DMS114 treated with DMSO at 0.1 percent for 48 hours (cell line): ENCODE measurements at regions not wholly inside any gene's neighbourhood (a gene's known extent, or its start where the extent isn't known, plus 50 kb on each side); places are given as distances from the start of the nearest gene placed in this dataset.

Experiments
- DNase-seq: peaks from one replicate; lab custom pipeline; 2025; ENCODE audit not compliant: unreplicated experiment; lab: John Stamatoyannopoulos, UW

DNA sequence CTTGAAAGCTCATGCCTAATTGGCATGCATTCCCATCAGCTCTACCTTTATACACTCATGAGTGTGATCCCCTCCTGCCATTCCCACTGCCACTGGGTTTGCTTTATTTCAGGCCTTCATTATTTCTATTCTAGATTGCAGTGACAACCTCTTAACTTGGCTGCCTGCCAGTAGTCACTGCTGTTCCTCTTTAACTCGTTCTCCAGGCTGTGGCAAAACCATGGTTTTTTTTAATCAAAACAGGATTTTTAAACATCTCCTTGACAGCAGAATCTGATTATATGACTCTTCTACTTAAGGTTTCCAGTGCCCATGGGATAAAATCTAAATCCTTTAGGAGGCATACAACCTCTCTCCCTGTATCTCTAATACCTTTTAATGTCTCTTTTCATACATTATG is 223.7 kb upstream of the PCDH15 start:
- no peak for DNase-seq

- no peak for DNase-seq
These were observed 218.4 kb upstream of the PCDH15 start for GRCh38 chr10:55019439-55019838.

DNA sequence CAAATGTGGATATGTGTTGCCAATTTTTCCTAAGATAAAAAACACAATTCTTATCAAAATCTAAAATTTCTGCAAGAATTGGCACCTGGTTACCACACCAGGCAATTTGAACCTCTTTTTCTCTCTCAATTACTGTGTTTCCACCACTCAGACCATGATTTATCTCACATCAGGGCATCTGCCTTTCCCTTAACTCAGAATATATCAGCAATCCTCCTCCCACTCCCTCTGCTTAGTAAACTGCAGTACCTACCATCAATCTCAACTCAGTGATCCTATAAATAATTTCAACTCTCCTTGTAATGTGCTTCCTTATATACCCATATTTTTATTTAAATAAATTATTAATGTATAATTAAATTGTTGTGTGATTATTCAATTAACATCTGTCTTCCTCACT is 212.3 kb upstream of the PCDH15 start:
- DNase-seq, result no peak

DNA sequence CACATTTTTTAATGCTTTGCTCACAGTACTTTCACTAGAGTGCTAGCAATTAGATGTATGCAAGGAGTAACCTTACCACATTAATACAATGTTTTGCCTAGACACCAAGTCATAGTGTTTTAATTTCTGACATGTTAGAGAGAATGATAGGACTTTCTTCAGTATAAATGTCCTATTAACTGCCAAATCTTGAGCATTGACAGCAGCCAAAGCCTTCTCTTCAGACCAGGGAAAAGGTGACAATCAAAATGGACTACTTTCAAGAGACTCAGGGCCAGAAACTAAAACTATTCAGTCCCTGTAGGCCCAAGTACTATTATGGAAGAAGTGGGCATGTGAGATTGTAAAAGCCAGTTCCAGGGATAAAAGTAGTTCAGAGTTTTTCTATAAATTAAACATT is 201.4 kb upstream of the PCDH15 start:
- no peak for DNase-seq

DNA sequence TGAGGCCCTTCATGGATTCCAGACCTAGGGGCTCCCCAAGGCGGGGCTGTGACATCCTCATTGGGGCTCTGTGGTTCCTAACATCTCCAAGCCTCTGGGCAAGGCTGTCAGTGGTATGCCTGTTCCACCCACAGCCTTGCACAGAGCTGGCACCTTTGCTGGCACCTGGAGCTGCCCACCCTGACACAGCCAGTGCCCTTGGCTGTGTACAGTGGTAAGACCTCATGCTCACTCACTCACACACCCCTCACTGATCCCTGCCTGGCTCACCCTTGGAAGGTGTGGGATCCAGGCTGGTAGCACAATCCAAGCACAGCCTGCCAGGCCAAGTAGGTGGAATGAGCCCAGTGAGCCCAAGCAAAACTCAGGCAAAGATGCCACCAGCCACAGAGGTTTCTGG is 200.4 kb upstream of the PCDH15 start:
- no peak for DNase-seq

DNA sequence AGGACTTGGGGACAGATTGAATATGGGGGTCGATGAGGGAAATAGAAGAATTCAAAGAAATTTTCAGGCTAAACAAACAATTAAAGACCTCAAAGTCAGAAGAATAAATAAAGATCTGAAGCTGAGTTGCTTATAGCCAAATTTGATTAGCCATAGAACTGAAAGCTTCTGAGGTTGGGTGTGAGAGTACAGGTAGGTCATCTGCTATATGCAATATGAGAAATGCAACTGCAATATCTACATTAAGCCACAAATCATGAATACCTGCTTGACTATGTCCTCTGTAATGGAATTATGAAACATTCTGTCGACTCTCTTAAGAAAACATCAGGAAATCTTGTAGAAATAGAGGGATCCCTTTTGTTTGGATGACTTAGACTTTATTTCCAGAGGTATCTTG is 192.1 kb upstream of the PCDH15 start:
- DNase-seq, result no peak

DNA sequence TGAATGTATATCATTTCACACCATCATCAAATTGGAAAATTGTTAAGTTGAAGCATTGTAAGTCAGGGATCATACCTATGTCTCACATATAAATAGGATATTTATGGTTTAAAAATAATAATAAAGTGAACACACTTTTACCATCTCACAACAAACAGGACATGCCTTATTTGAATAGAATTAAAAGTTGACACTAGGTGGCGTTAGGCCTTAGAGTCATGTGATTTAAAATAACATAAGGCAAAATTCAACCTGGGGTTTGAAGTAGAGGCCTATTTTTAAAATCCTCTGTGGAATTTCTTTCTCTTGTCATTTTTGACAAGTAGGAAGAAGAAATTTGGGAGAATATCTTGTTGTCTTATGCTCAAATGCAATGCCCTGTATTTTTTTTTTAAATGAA is 184.7 kb upstream of the PCDH15 start:
- DNase-seq, result no peak

- DNase-seq, result no peak
These were observed 182.2 kb upstream of the PCDH15 start for GRCh38 chr10:54983255-54983654.

DNA sequence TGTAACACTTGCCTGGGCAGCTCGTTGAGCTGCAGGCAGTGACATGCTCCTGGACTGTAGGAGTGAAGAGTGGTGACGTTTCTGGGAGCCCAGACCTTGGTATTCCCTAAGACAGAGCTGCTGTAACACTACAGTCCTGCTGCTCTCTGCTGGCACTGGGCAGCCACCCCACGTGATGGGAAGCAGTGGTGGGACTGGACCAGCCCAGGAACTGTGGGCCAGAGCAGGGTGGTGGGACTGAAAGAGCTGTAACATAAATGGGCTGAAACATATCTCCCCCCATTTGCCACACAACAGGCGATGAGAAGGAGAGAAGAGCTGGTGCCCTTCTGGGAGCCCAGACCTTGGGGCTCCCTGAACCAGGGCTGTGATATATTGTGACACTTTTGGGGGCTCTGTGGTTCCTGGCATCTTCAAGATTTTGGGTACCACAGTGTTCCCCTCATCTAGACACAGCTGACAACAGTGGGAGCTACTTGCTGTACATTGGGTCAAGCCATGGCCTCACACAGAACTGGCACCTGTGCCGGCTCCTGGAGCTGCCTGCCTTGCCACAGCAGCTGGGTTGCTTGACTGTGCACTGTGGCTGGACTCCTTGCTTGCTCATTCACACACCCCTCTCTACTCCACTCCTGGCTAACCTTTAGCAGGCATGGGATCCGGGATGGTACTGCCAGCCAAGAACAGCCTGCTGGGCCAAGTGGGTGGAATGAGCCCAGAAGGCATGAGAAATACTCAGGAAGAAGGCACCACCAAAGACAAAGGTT is 161.3 kb upstream of the PCDH15 start:
- no peak for DNase-seq

DNA sequence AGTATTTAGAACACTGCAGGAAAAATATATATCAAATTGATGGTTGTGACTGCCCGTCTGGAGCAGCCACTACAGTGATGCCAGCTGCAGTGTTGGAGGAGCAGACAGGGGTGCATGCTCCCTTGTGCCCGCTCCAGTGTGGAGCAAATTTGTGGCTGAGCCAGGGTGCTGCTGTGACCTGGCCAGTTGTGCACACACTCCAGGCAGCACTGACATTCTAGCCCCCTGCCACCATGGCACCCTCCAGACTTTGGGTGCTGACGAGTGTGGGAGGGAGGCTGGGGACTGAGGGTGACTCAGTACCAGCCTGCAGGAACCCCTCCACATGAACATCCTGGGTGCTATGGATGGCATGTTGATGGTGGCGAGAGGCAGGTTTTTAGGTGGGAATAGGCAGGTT is 160.0 kb upstream of the PCDH15 start:
- DNase-seq, result no peak

DNA sequence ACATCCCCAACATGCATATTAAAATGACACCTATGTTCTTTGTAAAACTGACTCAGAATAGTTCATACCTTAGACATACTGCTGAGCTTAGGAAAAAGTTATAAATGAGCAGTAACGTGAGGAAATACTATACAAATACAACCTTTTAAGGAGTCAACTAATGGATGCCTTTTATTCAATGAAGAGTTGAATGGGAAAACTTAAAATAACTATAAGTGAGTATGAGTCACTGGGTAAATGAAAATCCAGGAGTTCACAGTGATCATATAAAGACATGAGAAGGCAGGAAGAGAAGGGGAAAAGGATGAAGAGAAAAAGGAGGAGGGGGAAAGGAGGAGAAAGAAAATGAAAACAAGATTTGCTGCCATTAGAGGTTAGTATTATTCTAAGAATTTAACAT is 157.8 kb upstream of the PCDH15 start:
- no peak for DNase-seq

GRCh38 chr10:54947605-54948004 is 146.6 kb upstream of the PCDH15 start:
- no peak for DNase-seq

DNA sequence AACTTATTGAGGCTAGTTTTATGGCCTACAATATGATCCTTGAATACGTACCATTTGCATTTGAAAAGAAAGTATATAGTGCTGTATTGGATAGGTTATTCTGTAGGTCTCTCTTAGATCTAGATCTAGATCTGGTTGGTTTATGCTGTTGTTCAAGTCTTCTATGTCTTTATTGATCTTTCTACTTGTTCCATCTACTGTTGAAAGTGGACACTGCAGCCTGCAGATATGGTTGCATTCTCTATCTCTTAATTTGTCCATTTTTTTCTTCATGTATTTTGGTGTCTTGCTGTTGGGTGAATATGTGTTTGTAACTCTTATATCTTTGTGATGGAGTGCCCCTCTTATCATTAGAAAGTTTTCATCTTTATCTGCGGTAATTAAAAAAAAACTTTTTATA is 139.4 kb upstream of the PCDH15 start:
- DNase-seq, result no peak

DNA sequence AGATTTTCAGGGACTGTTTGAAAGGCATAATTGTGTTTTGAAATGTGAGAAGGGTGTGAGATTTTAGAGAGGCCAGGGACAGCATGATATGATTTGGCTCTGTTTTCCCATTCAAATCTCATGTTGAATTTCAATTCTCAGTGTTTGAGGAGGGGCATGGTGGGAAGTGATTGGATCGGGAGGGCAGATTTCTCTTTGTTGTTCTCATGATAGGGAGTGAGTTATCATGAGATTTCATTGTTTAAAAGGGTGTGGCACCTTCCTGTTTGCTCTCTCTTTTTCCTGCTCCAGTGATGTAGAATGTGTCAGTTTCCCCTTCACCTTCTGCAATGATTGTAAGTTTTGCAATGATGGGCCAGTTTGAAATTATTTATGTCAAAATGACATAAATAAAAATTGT is 113.0 kb upstream of the PCDH15 start:
- DNase-seq, result no peak

DNA sequence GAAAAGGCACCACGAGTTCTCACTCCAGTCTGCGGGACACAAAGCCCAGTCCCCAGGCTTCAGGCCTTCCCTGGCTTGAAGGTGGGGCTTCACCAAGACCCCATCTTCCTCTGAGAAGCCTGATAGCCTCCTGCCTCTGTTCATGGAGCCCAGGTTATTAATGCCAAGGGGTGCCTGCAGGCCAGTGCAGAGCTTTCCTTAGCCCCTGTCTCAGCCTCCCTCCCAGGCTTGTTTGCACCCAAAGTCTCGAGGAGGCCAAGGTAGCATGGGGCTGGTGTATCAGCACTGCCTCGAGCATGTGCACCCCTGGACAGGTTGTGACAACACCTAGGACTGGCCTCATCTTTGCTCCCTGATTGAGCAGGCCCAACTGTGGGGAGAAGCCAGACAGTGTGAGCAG is 108.1 kb upstream of the PCDH15 start:
- no peak for DNase-seq

DNA sequence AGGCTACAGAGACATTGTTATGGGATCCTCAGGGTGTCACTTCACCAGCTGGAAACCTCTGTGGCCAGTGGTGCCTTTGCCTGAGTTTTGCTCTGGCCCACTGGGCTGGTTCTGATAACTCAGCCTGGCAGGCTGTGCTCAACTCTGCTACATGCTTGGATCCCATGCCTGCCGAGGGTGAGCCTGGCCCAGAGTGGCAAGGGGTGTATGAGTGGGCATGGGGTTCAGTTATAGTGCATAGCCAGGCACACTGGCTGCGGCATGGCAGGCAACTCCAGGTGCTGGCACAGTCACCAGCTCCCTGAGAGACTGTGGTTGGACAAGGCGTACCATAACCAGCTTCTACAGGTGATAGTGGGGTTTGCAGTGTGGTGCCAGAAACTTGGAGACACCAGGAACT is 107.0 kb upstream of the PCDH15 start:
- no peak for DNase-seq

DNA sequence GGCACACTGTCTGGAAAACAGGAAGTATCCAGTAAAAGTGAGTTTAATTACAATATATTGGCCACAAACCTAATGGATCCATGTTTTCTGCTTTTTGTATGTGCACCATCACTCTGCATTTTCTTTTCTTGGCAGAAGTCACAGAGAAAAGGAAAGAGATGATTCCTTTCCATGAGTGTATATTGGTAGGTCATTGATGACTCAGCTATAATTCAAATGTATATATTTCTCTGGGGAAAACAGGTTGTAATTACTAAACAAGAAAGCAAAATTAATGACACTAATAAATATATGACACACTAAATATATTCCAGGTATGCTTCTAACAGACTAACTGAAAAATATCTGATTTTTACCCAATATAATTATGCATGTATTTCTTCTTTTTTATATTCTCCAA is 105.9 kb upstream of the PCDH15 start:
- no peak for DNase-seq

DNA sequence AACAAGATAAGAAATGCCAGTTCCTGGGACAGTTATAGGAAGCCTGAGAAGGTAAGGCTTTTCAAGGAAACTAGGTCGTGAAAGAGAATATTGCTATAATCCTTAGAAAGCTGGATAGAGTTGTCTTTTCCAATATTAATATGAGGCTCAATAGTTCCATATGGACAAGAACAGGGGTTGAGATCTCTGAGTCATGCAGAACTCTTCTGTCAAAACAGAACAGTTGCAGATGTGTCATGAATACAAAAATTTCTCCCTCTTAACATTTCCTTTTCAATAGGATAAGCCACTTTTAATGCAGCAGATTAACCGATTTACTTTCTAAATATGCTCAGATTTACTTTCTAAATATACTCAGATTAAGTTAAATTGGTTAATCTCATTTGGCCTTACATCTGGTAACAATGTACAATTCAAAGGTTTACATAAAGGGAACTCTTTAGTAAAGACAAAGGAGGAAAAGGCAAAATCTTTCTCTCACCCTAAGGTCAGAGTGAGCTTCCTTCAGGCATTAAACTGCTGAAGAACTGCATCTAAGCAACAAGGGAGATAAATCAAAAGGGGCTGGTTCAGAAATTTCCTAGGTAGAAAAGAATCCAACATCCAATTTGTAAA is 104.7 kb upstream of the PCDH15 start:
- no peak for DNase-seq

GRCh38 chr10:54904833-54905232 is 103.8 kb upstream of the PCDH15 start:
- no peak for DNase-seq

DNA sequence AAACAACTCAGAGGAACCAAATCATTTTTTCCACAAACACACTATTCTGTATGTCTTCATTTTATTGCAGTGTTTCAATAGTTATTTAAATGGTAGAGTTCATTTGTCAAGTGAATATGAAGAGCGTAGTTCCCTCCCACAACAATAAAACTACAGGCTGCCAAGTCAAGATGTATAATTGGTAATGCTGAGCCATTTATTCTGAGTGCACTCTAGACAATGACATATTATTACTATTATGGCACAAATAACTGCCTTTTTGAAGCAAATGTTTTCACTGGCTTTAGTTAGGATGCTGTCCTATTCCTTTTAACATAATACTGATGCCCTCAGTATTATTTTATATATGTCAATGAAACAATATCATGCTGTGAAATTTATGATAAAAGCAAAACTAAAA is 102.7 kb upstream of the PCDH15 start:
- no peak for DNase-seq

- no peak for DNase-seq
These were observed 99.6 kb upstream of the PCDH15 start for GRCh38 chr10:54900584-54900983.

DNA sequence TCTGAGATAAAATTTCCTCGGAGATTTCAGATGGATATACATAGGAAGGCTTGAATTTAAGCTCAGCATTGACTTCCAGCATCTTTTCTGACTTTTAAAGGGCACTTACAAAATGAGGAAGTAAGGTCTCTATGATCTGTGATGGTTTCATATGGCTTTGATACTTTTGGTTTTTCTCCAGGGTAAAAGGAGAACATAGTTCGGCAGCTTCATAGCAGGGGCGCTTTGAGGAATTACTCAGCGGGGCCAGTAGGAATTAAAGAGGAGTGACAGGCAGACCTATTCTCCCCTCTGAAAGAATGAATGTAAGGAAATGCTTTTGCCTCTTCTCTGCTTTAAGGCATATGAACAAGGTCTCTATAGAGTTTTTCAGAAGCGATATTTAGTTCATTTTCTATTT is 80.0 kb upstream of the PCDH15 start:
- no peak for DNase-seq

GRCh38 chr10:54869022-54869421 is 68.0 kb upstream of the PCDH15 start:
- DNase-seq, result no peak
